BJ (cell line): ENCODE measurements at regions not wholly inside any gene's neighbourhood (a gene's known extent, or its start where the extent isn't known, plus 50 kb on each side); places are given as distances from the start of the nearest gene placed in this dataset.

ENCODE experiments used
- CTCF ChIA-PET: fragments of 350-600 bp; formaldehyde crosslinking; extraction: SDS; loops from one replicate; lab custom pipeline; 2021; ENCODE audit warnings: antibody characterized with exemption, inconsistent platforms; lab: Yijun Ruan, JAX
- POLR2A ChIA-PET: fragments of 300-600 bp; sonication (Branson Sonifier 250); formaldehyde crosslinking; extraction: SDS; loops from one replicate; lab custom pipeline; 2021; ENCODE audit warnings: antibody characterized with exemption; lab: Charles Lee
- DNase-seq: peaks from one replicate; pipeline ENCODE4 v3.0.0-alpha.2; 2011; ENCODE audit warnings: low read depth
- H3K27me3 ChIP-seq: 2 replicates; pipeline ENCODE4 v1.6.0; 2011; ENCODE audit warnings: low read length; ENCODE audit not compliant: control insufficient read depth, insufficient read depth
- H3K36me3 ChIP-seq: 2 replicates; pipeline ENCODE4 v1.5.1; 2011; ENCODE audit warnings: low read length; ENCODE audit not compliant: control insufficient read depth, insufficient read depth
- H3K4me3 ChIP-seq: 2 replicates; pipeline ENCODE4 v1.5.1; 2011; ENCODE audit warnings: low read depth, mild to moderate bottlenecking, control low read depth, low read length
- CTCF ChIP-seq: IDR thresholded peaks from 2 replicates; pipeline ENCODE4 v1.5.1; 2011; ENCODE audit warnings: low read depth, mild to moderate bottlenecking, control low read depth, inconsistent platforms, low read length, moderate library complexity; ENCODE audit not compliant: insufficient read depth

GRCh38 chr1:13878021-13878420 lies 178.0 kb downstream of the PRDM2 start:
- TF ChIP-seq CTCF: no peak
- no peak for DNase-seq
- CTCF ChIA-PET: interaction anchor here (1.2 kb wide), 1 partner anchor 36 kb away, joined by 3 read pairs; no protein-coding TSS in a partner anchor
- POLR2A ChIA-PET: no interaction called here
- no peaks in the 10 kb centered on the region for H3K36me3 ChIP-seq
- no peaks in the 10 kb centered on the region for H3K27me3 ChIP-seq
- H3K4me3 ChIP-seq: no peak overlapping the region

- CTCF ChIA-PET: interaction anchor here (1.2 kb wide), 1 partner anchor 35 kb away, joined by 3 read pairs; no protein-coding TSS in a partner anchor
- no peak for DNase-seq
- no peaks in the 10 kb centered on the region for H3K36me3 ChIP-seq
- POLR2A ChIA-PET: no interaction called here
- no peak overlapping the region for H3K4me3 ChIP-seq
- no peak for TF ChIP-seq CTCF
- H3K27me3 ChIP-seq: no peaks in the 10 kb centered on the region
Observed at GRCh38 chr1:13878451-13878850, 178.5 kb downstream of the PRDM2 start.

- TF ChIP-seq CTCF: no peak
- POLR2A ChIA-PET: no interaction called here
- Histone ChIP-seq H3K36me3 (no peaks in the 10 kb centered on the region), H3K4me3 (no peak overlapping the region), H3K27me3 (no peaks in the 10 kb centered on the region)
- CTCF ChIA-PET: no interaction called here
- DNase-seq: no peak
Observed at GRCh38 chr1:13881385-13882088, 181.5 kb downstream of the PRDM2 start.

- POLR2A ChIA-PET: no interaction called here
- CTCF ChIA-PET: no interaction called here
- no peaks in the 10 kb centered on the region for H3K36me3 ChIP-seq
Observed at GRCh38 chr1:13888351-13888986, 188.5 kb downstream of the PRDM2 start.

More at GRCh38 chr1:13888351-13888986, 188.5 kb downstream of the PRDM2 start:
- DNase-seq: no peak
- TF ChIP-seq CTCF: no peak
- Histone ChIP-seq H3K4me3 (no peak overlapping the region), H3K27me3 (no peaks in the 10 kb centered on the region)
